NB4 (cell line): ENCODE measurements at regions not wholly inside any gene's neighbourhood (a gene's known extent, or its start where the extent isn't known, plus 50 kb on each side); places are given as distances from the start of the nearest gene placed in this dataset.

Source experiments
- DNase-seq: peaks from one replicate; pipeline ENCODE4 v3.0.0; 2010; ENCODE audit warnings: low read depth
- H3K4me3 ChIP-seq: one replicate; pipeline ENCODE4 v1.5.1; 2011; ENCODE audit warnings: mild to moderate bottlenecking, low read depth, low read length, moderate library complexity
- CTCF ChIP-seq: IDR thresholded peaks from one replicate; pipeline ENCODE4 v1.5.1; 2012; ENCODE audit warnings: low read depth, low read length
- MAX ChIP-seq: IDR thresholded peaks from 2 replicates; pipeline ENCODE4 v1.6.1; 2011; ENCODE audit warnings: low read depth, low read length
- MYC ChIP-seq: IDR thresholded peaks from 2 replicates; pipeline ENCODE4 v1.6.1; 2011; ENCODE audit warnings: low read depth, low read length
- POLR2A ChIP-seq: IDR thresholded peaks from 2 replicates; pipeline ENCODE4 v1.6.1; 2011; ENCODE audit warnings: mild to moderate bottlenecking; ENCODE audit not compliant: insufficient read length; ENCODE audit errors: extremely low read depth

GRCh38 chr5:15215056-15215455 is 284.9 kb upstream of the FBXL7 start:
- TF ChIP-seq MYC (no peak), POLR2A (no peak), CTCF (no peak), MAX (no peak)
- DNase-seq, result no peak
- no peak overlapping the region for H3K4me3 ChIP-seq

- DNase-seq, result no peak
- no peak for TF ChIP-seq MAX
- no peak for TF ChIP-seq MYC
- TF ChIP-seq POLR2A, result no peak
- no peak for TF ChIP-seq CTCF
- no peak overlapping the region for H3K4me3 ChIP-seq
Observed at GRCh38 chr5:15214010-15214409, 286.0 kb upstream of the FBXL7 start.

GRCh38 chr5:15209053-15209762 is 290.8 kb upstream of the FBXL7 start:
- DNase-seq, result no peak
- no peak for TF ChIP-seq MAX
- TF ChIP-seq POLR2A, result no peak
- no peak for TF ChIP-seq MYC
- TF ChIP-seq CTCF, result no peak
- H3K4me3 ChIP-seq, result no peak overlapping the region

GRCh38 chr5:15206133-15206532 is 293.8 kb upstream of the FBXL7 start:
- TF ChIP-seq CTCF, result no peak
- no peak for TF ChIP-seq MAX
- TF ChIP-seq POLR2A, result no peak
- no peak for TF ChIP-seq MYC

GRCh38 chr5:15203376-15203775 is 296.6 kb upstream of the FBXL7 start:
- no peak overlapping the region for H3K4me3 ChIP-seq
- no peak for DNase-seq
- TF ChIP-seq MYC (no peak), MAX (no peak), POLR2A (no peak), CTCF (no peak)

More at GRCh38 chr5:15206133-15206532, 293.8 kb upstream of the FBXL7 start:
- DNase-seq, result no peak
- no peak overlapping the region for H3K4me3 ChIP-seq
